ENCODE measurements at regions not wholly inside any gene's neighbourhood (a gene's known extent, or its start where the extent isn't known, plus 50 kb on each side); places are given as distances from the start of the nearest gene placed in this dataset.
"Not testable (repeated sequence)": the region's sequence is repeated elsewhere in the genome, so short reads cannot be mapped to it uniquely, and the experiment has no call there.

- DNase-seq (ENCODE audit: low read depth, low spot score); in situ Hi-C loops (cut with HindIII; ENCODE audit: low pct_unique_long_range_greater_than_20kb, low sequenced_read_pairs): not testable (repeated sequence)
Observed at GRCh38 chr7:142477801-142478200, 219.9 kb upstream of the PRSS58 start.

DNA sequence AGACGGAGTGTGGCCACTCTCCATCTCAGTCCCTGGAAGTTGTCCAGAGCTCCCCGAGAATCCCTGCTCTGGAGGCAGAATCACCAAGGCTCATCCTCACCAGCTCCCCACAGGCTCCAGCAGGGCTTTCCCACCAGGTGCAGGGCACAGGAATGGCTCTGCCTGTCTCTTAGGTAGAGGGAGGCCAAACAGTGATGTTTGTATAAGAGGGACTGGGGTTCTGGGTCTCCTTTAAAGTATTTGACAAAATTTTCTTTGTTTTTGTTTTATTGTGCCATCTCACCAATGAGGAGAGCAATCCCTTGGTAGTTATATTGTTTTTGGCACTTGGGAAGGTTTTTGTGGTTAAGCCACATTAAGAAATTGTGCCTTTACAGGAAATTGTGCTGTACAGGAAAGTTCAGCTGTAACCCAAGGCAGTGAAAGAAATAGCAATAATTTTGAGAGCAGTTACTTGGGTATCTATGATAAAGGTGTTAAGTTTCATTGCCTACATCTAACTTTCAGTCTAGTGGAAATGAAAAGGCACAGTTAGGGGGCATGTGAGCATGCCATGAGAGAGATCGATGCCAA lies 219.3 kb upstream of the PRSS58 start:
- in situ Hi-C loops (cut with HindIII; ENCODE audit: low pct_unique_long_range_greater_than_20kb, low sequenced_read_pairs): no loop called here
- no peak for DNase-seq (ENCODE audit: low read depth, low spot score)

- in situ Hi-C loops (cut with HindIII; ENCODE audit: low pct_unique_long_range_greater_than_20kb, low sequenced_read_pairs): no loop called here
- DNase-seq (ENCODE audit: low read depth, low spot score): peak; percentile 36
Observed at GRCh38 chr7:142476077-142476476, 218.2 kb upstream of the PRSS58 start.

GRCh38 chr7:142471820-142472219 lies 214.0 kb upstream of the PRSS58 start:
- DNase-seq (ENCODE audit: low read depth, low spot score): no peak
- in situ Hi-C loops (cut with HindIII; ENCODE audit: low pct_unique_long_range_greater_than_20kb, low sequenced_read_pairs): no loop called here

GRCh38 chr7:142470544-142470830 lies 212.6 kb upstream of the PRSS58 start:
- in situ Hi-C loops (cut with HindIII; ENCODE audit: low pct_unique_long_range_greater_than_20kb, low sequenced_read_pairs): no loop called here
- DNase-seq (ENCODE audit: low read depth, low spot score): no peak

DNA sequence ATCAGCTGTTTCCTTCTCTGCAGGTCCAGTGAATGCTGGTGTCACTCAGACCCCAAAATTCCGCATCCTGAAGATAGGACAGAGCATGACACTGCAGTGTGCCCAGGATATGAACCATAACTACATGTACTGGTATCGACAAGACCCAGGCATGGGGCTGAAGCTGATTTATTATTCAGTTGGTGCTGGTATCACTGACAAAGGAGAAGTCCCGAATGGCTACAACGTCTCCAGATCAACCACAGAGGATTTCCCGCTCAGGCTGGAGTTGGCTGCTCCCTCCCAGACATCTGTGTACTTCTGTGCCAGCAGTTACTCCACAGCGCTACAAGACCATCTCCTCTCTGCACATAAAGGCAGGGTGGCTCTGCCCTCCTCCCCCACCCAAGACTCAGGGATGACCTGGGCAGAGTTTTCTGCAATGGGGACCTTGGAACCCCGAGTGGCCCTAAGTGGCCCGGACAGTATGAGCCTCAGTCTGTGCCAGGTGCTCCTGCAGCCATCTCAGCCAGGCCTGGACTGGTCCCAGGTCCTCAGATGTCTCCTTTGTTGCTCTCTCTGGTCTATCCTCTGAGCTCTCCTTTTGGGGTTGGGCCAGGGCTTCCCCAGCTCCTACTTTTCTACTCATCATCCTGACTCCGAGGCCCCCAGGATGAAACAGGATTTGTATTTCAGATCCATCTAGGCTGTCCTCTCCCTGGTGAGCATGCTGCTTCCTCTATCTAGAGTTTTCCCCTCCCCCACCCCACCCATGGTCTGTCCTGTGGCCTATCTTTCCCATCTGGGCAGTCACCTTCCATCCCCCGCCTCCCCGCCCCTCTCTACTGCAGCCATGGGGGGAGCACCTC lies 212.1 kb upstream of the PRSS58 start:
- DNase-seq (ENCODE audit: low read depth, low spot score): no peak
- in situ Hi-C loops (cut with HindIII; ENCODE audit: low pct_unique_long_range_greater_than_20kb, low sequenced_read_pairs): no loop called here

DNA sequence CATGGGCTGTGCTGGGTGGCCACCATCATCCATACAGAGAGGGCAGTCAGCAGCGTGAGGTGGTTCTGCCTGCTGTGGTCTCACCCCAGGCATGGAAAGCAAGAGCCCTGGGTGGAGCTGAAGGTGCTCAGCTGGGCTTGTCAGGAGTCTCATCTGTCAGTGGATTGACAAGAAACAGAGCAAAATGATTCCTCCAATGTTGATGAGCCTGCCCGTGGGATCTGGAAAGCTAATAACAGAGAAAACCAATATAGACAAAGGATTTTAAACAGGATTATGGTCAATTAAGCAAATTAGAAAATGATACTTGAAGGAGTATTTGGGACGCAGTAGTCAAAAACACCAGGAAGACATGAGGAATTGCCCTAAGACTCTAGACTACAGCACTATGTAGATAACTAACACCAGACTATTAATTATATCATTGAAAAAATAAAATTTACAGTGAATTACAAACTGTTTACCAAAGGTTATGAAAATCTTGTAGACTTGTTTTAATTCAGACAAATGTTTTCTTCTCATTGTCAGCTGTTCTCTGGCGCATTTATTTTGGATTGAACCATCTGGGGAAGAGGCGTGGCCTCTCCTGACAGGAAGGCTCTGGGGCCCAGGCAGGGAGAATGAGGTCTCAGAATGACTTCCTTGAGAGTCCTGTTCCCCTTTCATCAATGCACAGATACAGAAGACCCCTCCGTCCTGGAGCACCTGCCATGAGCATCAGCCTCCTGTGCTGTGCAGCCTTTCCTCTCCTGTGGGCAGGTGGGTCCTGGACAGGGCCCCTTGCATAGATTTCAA lies 211.2 kb upstream of the PRSS58 start:
- DNase-seq (ENCODE audit: low read depth, low spot score): no peak
- in situ Hi-C loops (cut with HindIII; ENCODE audit: low pct_unique_long_range_greater_than_20kb, low sequenced_read_pairs): no loop called here

- in situ Hi-C loops (cut with HindIII; ENCODE audit: low pct_unique_long_range_greater_than_20kb, low sequenced_read_pairs); DNase-seq (ENCODE audit: low read depth, low spot score): not testable (repeated sequence)
Observed at GRCh38 chr7:142467056-142467655, 209.3 kb upstream of the PRSS58 start.

DNA sequence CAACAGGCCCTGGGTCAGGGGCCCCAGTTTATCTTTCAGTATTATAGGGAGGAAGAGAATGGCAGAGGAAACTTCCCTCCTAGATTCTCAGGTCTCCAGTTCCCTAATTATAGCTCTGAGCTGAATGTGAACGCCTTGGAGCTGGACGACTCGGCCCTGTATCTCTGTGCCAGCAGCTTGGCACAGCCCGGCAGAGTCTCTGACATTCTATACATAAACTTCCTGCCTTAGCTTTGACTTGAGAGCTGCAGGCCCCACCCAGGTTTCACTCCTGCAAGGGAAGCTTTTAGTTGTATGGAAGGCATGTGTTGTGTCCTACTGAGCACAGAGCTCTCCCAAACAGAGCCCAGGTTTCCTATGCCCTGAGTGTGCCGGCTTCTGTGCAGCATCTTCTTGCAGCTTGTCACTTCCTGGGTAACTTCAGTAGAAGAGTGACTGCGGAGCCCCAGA lies 205.6 kb upstream of the PRSS58 start:
- no peak for DNase-seq (ENCODE audit: low read depth, low spot score)
- in situ Hi-C loops (cut with HindIII; ENCODE audit: low pct_unique_long_range_greater_than_20kb, low sequenced_read_pairs): no loop called here

DNA sequence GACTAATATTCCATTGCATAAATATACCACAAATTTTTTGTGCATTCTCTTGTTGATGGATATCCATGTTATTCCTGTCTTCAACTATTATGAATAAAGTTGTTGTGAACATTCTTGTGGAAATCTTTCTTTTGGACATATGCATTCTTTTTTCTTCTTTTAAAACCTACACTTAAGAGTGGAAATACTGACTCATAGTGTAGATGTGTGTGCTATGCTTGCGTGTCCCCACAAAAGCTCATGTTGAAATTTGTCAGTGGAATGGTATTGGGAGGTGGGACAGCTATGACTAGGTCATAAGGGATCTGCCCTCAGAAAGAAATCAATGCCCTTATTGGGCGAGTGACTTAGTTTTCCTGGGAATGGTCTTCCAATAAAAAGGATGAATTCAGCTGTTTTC lies 203.6 kb upstream of the PRSS58 start:
- no peak for DNase-seq (ENCODE audit: low read depth, low spot score)
- in situ Hi-C loops (cut with HindIII; ENCODE audit: low pct_unique_long_range_greater_than_20kb, low sequenced_read_pairs): no loop called here

DNA sequence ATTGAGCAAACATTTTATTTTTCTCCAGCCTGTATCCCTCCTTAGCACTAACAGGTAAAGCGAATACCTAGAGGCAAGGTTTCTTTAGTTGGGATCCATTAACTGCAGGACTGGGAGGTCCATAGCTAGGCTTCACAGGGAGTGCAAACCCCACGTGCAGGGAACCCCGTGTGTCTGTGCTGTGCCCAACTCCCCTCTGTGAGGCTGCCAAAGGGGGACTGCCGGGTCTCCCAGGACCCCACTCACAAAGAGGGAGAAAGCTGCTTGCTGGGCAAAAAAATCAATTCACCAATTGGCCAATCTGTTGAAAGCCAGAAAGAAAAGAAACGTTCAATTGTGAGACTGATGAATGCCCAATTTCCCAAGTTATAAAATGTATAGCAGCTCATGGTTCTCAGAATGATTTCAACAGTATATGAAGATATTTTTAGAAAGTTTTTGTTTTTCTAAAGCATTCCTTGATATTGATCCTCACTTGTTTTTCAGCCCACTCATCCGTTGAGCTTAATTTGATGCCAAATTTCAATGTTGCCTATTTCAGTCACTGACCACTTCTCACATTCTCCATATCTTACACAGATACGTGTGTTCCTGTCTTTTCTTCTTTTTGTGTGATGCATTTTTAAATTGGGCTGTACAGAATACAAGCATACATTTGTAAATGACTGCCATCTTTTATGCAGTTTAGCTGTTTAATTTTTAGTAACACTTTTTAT lies 202.7 kb upstream of the PRSS58 start:
- no peak for DNase-seq (ENCODE audit: low read depth, low spot score)

DNA sequence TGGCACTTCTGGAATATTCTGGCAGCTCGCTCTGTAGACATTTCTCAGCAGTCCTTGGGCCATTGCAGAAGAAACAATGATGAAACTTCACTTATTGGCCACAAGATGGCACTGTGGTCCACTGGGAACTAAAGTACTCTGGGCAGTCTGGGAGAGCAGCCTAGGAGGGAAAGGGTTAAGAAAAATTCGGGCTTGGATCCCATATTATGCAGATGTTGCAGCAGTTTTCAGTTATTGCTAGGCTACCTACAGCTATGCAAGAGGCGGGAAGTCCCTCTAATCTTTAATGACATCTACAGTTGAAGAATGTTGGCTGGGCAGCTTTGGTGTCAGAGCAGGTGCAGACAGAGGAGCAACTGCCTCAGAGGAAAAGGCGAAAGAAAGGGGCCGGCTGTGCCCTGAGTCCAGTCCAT lies 201.7 kb upstream of the PRSS58 start:
- in situ Hi-C loops (cut with HindIII; ENCODE audit: low pct_unique_long_range_greater_than_20kb, low sequenced_read_pairs): no loop called here

More for the DNA sequence above, 202.7 kb upstream of the PRSS58 start:
- in situ Hi-C loops (cut with HindIII; ENCODE audit: low pct_unique_long_range_greater_than_20kb, low sequenced_read_pairs): no loop called here

GRCh38 chr7:142457146-142457703 lies 199.4 kb upstream of the PRSS58 start:
- in situ Hi-C loops (cut with HindIII; ENCODE audit: low pct_unique_long_range_greater_than_20kb, low sequenced_read_pairs): no loop called here
- DNase-seq (ENCODE audit: low read depth, low spot score): peak; percentile 85

More for the DNA sequence above, 201.7 kb upstream of the PRSS58 start:
- peak; percentile 88 for DNase-seq (ENCODE audit: low read depth, low spot score)

DNA sequence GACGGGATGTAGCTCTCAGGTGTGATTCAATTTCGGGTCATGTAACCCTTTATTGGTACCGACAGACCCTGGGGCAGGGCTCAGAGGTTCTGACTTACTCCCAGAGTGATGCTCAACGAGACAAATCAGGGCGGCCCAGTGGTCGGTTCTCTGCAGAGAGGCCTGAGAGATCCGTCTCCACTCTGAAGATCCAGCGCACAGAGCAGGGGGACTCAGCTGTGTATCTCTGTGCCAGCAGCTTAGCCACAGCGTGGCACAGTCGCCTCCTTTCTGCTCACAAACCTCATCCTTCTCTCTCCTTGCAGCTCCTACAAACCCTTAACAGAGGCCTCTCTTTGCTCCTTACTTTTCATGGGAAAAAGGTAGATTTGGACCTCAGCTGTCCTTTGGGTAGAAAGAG lies 197.5 kb upstream of the PRSS58 start:
- no peak for DNase-seq (ENCODE audit: low read depth, low spot score)
- in situ Hi-C loops (cut with HindIII; ENCODE audit: low pct_unique_long_range_greater_than_20kb, low sequenced_read_pairs): no loop called here

- no peak for DNase-seq (ENCODE audit: low read depth, low spot score)
- in situ Hi-C loops (cut with HindIII; ENCODE audit: low pct_unique_long_range_greater_than_20kb, low sequenced_read_pairs): no loop called here
Observed at GRCh38 chr7:142454862-142455261, 197.0 kb upstream of the PRSS58 start.

DNA sequence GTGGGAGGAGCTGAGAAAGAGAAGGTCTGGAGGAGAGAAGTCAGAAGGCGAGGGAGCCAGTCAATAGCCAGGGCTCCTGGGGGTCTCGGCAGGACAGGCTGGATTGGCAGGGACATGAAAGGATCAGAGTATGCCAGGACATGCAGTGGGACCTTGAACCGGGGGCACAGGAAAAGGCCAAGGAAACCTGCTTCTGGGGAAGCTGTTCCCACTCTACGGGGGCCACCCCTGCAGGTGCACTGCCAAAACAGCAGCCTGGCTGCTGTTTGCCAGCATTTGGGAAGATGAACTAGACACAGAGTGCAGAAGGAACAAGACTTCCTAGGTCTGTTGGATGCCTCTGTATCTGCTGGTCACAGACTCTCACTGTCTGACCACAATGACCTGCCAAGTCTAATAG lies 194.9 kb upstream of the PRSS58 start:
- in situ Hi-C loops (cut with HindIII; ENCODE audit: low pct_unique_long_range_greater_than_20kb, low sequenced_read_pairs): no loop called here

DNA sequence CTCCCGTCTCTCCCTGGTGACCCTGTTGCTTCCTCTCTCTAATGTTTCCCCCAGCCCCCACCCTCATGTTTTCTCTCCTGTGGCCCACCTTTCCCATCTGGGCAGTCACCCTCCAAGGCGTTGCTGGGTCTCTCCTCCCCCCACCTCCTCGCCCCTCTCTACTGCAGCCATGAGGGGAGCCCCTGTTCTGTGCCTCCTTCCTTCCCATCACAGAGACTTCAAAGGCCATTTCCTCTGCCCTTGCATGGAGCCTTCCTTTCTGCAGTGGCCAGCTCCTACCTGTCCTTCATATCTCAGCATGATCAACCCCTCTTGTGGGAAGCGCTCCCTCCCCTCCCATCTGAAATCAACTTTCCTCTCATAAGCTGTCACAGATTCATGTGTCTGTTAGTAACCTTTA lies 194.0 kb upstream of the PRSS58 start:
- in situ Hi-C loops (cut with HindIII; ENCODE audit: low pct_unique_long_range_greater_than_20kb, low sequenced_read_pairs): no loop called here
- no peak for DNase-seq (ENCODE audit: low read depth, low spot score)

More for the DNA sequence above, 194.9 kb upstream of the PRSS58 start:
- DNase-seq (ENCODE audit: low read depth, low spot score): no peak

Measured in SK-MEL-5 (cell line).